Duodenal mucosa (tissue), 2 donors: ENCODE measurements at regions not wholly inside any gene's neighbourhood (a gene's known extent, or its start where the extent isn't known, plus 50 kb on each side); places are given as distances from the start of the nearest gene placed in this dataset.

Experiments used
- H3K27ac ChIP-seq: one replicate; pipeline ENCODE4 v1.7.0; 2013; ENCODE audit warnings: low read depth, low read length
- H3K27me3 ChIP-seq, 2 donors: one replicate each; pipeline ENCODE4 v1.7.0; 2013; ENCODE audit warnings: low read length in 2 of 2, control low read depth in 1 of 2; ENCODE audit not compliant: insufficient read depth in 2 of 2, control insufficient read depth in 1 of 2
- H3K36me3 ChIP-seq, 2 donors: one replicate each; pipeline ENCODE4 v1.7.0; 2013; ENCODE audit warnings: low read length in 2 of 2, control low read depth in 1 of 2; ENCODE audit not compliant: insufficient read depth in 2 of 2, control insufficient read depth in 1 of 2
- H3K4me1 ChIP-seq, 2 donors: one replicate each; pipeline ENCODE4 v1.7.0; 2013; ENCODE audit warnings: low read length in 2 of 2, control low read depth in 1 of 2; ENCODE audit not compliant: insufficient read depth in 2 of 2, control insufficient read depth in 1 of 2
- H3K4me3 ChIP-seq, 2 donors: one replicate each; pipeline ENCODE4 v1.7.0; 2013; ENCODE audit warnings: low read length in 2 of 2, low read depth in 1 of 2
- H3K9ac ChIP-seq, 2 donors: one replicate each; pipeline ENCODE4 v1.7.0; 2013; ENCODE audit warnings: low read length in 2 of 2, low read depth in 1 of 2
- H3K9me3 ChIP-seq, 2 donors: one replicate each; pipeline ENCODE4 v1.7.0; 2013; ENCODE audit warnings: low read length in 2 of 2, control low read depth in 1 of 2; ENCODE audit not compliant: control insufficient read depth in 1 of 2

- Histone ChIP-seq H3K4me1 (no peaks in the 10 kb centered on the region), H3K4me3 (no peak overlapping the region), H3K36me3 (no peaks in the 10 kb centered on the region), H3K9ac (no peak overlapping the region), H3K27me3 (no peaks in the 10 kb centered on the region), H3K9me3 (peaks cover 0 to 3% of the 10 kb centered on the region in 2 donors), H3K27ac (no peak overlapping the region)
These were observed 1257.3 kb downstream of the DIAPH3 start for GRCh38 chr13:58906329-58907007.

DNA sequence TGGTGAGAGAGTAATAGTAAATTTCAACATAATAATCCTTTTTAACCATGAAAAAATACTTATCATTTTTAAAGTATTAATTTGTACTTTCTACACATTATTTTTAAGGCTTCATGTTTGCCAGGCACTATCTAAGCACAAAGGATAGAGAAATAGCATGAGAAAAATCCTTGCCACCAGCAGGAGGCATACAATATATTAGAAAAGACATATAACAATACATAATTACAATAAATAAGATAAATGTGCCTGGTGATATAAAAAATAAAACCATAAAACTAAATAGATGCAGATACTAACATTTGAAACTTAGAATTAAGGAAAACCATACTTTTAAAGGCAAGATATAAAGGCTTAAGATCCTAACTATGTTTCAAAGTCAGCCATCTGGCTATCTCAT, 1256.4 kb downstream of the DIAPH3 start:
- no peaks in the 10 kb centered on the region for H3K4me1 ChIP-seq
- H3K27ac ChIP-seq: no peak overlapping the region
- H3K9ac ChIP-seq: no peak overlapping the region
- no peak overlapping the region for H3K4me3 ChIP-seq
- H3K9me3 ChIP-seq: peaks cover 0 to 3% of the 10 kb centered on the region in 2 donors
- H3K27me3 ChIP-seq: no peaks in the 10 kb centered on the region
- H3K36me3 ChIP-seq: no peaks in the 10 kb centered on the region

DNA sequence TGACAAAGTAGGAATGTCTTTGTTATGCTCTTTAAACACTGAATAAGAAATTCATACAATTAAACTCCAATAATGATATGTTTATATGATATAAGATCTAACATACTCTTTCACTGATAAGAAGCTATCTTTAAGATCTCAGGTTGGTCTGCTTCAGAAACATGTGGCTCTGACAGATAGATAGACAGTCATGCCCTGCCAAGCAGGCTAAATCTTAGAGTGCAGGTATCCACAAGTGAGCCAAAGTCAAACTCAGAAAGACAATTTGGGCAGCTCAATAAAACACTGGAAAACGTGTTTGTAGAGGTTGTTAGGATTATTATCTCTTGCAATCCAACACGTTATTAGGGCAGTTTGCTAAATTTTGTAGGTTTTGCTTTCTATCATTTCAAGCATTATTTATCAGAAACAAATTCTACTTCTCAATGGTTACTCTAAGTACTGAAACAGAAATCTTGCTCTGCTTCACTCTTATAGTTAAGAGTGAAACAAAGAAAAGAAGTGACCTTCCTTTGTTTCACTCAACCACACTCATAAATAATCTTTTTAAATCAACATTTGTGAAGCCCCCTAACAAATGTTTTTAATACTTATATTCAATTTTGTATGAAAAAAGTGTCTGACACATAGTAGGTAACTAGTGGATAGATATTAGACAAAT, 1255.6 kb downstream of the DIAPH3 start:
- Histone ChIP-seq H3K36me3 (no peaks in the 10 kb centered on the region), H3K9me3 (peaks cover 0 to 3% of the 10 kb centered on the region in 2 donors), H3K9ac (no peak overlapping the region), H3K4me1 (no peaks in the 10 kb centered on the region), H3K27me3 (no peaks in the 10 kb centered on the region), H3K27ac (no peak overlapping the region), H3K4me3 (no peak overlapping the region)

GRCh38 chr13:58919551-58919950, 1244.2 kb downstream of the DIAPH3 start:
- no peak overlapping the region for H3K9ac ChIP-seq
- H3K9me3 ChIP-seq: peaks cover 0 to 4% of the 10 kb centered on the region in 2 donors
- H3K4me1 ChIP-seq: no peaks in the 10 kb centered on the region
- no peaks in the 10 kb centered on the region for H3K36me3 ChIP-seq
- no peak overlapping the region for H3K27ac ChIP-seq
- no peak overlapping the region for H3K4me3 ChIP-seq
- no peaks in the 10 kb centered on the region for H3K27me3 ChIP-seq

DNA sequence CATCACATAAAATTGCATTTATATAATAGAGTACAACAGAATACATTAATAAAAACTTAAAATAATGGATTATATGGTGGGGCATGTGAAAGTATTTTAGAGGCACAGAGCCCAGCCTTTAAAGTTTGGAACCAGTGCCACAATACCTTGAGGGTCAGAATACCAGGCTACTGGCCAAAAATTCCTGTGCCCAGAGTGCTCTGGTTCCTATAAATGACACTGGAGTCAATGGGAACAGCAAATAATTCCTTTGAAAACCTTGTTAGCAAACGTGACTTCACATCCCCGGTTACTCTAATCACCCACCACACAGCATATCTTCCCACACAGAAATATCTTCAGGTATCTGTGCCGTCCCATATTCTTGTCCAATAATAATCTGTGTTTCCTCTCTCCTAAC, 1242.6 kb downstream of the DIAPH3 start:
- H3K27me3 ChIP-seq: no peaks in the 10 kb centered on the region
- no peaks in the 10 kb centered on the region for H3K36me3 ChIP-seq
- H3K4me1 ChIP-seq: no peaks in the 10 kb centered on the region
- peaks cover 0 to 4% of the 10 kb centered on the region in 2 donors for H3K9me3 ChIP-seq
- no peak overlapping the region for H3K27ac ChIP-seq
- no peak overlapping the region for H3K9ac ChIP-seq
- H3K4me3 ChIP-seq: no peak overlapping the region

GRCh38 chr13:58926858-58927257, 1236.9 kb downstream of the DIAPH3 start:
- H3K4me3 ChIP-seq: no peak overlapping the region
- no peak overlapping the region for H3K27ac ChIP-seq
- H3K36me3 ChIP-seq: no peaks in the 10 kb centered on the region
- no peaks in the 10 kb centered on the region for H3K9me3 ChIP-seq
- no peak overlapping the region for H3K9ac ChIP-seq
- no peaks in the 10 kb centered on the region for H3K4me1 ChIP-seq
- H3K27me3 ChIP-seq: no peaks in the 10 kb centered on the region

DNA sequence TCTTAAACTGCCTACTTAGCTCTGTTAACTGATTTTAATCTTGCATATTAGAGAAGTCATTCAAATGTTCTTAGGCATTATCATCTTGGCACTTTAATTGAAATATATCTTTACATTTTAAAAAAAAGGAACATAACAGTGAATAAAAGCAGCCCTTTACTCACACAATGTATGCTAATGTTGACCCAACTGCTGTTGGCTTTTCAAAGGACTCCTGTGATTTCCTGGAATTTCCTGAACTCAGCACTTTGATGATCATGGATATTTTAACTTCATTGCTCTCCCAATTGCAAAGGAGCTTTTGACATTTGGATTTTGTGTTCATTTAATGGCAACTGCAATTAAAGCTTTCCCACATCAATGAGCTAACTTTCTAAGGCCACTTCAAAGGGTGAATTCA, 1230.3 kb downstream of the DIAPH3 start:
- H3K27me3 ChIP-seq: no peaks in the 10 kb centered on the region
- no peak overlapping the region for H3K9ac ChIP-seq
- H3K4me1 ChIP-seq: no peaks in the 10 kb centered on the region
- H3K9me3 ChIP-seq: no peaks in the 10 kb centered on the region
- no peak overlapping the region for H3K4me3 ChIP-seq
- no peaks in the 10 kb centered on the region for H3K36me3 ChIP-seq
- H3K27ac ChIP-seq: no peak overlapping the region

DNA sequence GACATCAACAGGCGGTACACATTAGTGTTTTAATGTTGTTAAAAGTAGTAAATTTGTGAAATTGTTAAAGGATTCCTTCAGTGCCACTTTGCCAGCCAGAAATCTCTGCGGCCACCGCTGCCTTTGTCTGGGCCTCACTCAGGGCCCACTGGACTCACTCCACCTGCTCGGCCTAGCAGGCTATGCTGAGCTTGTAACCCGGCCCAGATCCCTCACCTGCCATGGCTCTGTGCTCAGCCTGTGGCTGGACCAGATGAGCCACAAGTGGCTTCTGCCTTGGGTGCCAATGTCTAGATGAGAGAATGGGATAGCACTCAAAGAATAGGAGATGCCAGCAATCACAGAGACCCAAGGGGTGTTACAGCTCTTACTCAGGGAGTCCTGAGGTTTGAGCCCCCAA, 1228.0 kb downstream of the DIAPH3 start:
- no peaks in the 10 kb centered on the region for H3K9me3 ChIP-seq
- H3K9ac ChIP-seq: no peak overlapping the region
- H3K27me3 ChIP-seq: no peaks in the 10 kb centered on the region
- no peaks in the 10 kb centered on the region for H3K4me1 ChIP-seq
- H3K27ac ChIP-seq: no peak overlapping the region
- no peak overlapping the region for H3K4me3 ChIP-seq
- no peaks in the 10 kb centered on the region for H3K36me3 ChIP-seq

DNA sequence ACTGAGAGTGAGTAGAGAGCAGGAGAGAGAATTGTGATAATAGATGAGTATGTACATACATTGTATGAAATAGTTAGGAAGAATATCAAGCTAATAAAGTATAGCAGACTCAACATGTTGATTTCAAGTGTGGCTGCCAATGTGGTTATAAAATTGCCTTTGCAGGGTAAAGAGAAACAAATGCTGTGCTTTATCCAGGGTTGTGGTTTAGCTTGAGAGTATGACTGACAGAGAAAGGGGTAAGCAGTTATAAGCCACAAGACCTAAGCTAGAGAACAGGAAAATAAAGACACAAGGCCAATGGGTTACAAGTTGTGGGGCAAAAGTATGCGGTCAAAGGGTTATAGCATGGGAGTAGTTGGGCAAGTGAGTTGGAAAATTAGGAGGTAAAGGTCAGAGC, 1217.5 kb downstream of the DIAPH3 start:
- Histone ChIP-seq H3K9me3 (peaks cover 8 to 11% of the 10 kb centered on the region in 2 donors), H3K9ac (no peak overlapping the region), H3K27me3 (no peaks in the 10 kb centered on the region), H3K4me1 (no peaks in the 10 kb centered on the region), H3K4me3 (no peak overlapping the region), H3K36me3 (no peaks in the 10 kb centered on the region), H3K27ac (no peak overlapping the region)

- Histone ChIP-seq H3K9ac (no peak overlapping the region), H3K27me3 (no peaks in the 10 kb centered on the region), H3K4me3 (no peak overlapping the region), H3K27ac (no peak overlapping the region), H3K36me3 (no peaks in the 10 kb centered on the region), H3K9me3 (peaks cover 8 to 11% of the 10 kb centered on the region in 2 donors), H3K4me1 (no peaks in the 10 kb centered on the region)
These were observed 1214.1 kb downstream of the DIAPH3 start for GRCh38 chr13:58949646-58950045.
